Stimulated activated CD4-positive, alpha-beta T cell treated with anti-CD3 and anti-CD28 coated beads, Interleukin-4, amount 100 ng/mL, for 24 hours (primary cell): ENCODE measurements at regions not wholly inside any gene's neighbourhood (a gene's known extent, or its start where the extent isn't known, plus 50 kb on each side); places are given as distances from the start of the nearest gene placed in this dataset.
"Not testable (repeated sequence)": the region's sequence is repeated elsewhere in the genome, so short reads cannot be mapped to it uniquely, and the experiment has no call there.

Experiments used
- DNase-seq: peaks from one replicate; pipeline ENCODE4 v3.0.0-alpha.2; 2020

DNA sequence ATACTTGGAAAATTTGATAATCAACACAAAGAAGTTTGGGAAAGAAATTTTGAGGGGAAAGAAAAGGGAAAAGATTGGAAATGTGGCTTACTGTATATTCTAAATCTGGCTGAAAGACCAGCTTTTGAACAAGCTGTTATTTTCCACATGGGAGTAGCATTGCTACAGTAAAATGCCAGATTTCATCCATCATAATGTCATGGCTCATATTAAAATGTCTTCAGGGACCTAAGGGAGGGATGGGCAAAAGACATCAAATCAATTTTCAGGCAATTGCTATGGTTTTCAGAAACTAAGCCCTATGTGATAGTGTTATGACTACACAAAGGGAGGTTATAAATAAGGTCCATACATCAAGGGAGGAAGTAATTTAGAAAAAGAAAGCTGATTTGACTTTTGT lies 1116.9 kb upstream of the CELF2 start:
- no peak for DNase-seq

DNA sequence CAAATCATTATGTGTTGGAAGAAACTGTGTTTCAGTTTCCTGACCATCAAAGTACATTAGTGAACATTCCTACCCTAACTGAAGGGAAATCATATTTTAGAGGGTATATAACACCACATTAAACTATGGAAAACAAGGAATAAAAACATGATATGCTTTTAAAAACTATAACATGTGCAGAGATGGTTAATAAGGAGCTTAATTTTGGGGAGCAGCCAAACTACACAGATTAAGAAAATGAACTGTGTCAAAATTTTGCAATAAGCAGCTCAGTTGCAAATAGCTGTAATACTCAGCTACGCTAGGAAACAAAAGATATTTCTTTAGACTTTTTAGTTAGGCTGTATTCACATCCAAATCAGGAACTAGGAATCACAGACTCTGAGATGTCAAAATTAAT lies 1115.7 kb upstream of the CELF2 start:
- DNase-seq, result no peak

DNA sequence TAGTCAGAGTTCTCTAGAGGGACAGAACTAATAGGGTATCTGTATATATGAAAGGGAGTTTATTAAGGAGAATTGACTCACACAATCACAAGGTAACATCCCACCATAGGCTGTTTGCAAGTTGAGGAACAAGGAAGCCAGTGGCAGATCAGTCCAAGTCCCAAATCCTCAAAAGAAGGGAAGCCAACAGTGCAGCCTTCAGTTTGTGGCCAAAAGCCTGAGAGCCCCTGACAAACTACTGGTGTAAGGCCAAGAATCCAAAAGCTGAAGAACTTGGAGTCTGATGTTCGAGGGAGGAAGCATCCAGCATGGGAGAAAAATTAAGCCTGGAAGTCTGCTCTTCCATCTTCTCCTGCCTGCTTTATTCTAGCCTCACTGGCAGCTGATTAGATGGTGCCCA lies 1107.2 kb upstream of the CELF2 start:
- no peak for DNase-seq

DNA sequence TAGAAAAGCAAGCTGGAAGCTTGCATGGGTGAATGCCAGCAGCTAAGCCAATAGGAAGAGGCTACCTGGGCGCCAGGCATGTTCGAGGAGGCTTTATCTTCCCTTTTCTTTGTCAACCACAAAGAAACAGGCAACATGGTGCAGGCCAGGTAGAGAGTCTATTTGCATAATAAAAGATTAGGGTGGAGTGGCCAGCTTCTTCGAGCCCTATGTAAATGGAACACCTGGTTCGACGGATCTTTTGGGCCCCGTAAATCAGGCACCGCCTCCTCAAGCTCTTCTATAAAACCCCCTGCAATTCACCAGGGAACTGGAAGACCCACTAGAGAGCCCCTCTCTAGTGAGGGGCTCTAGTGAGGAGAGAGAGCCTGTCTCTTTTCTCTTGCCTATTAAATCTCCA lies 1106.2 kb upstream of the CELF2 start:
- DNase-seq, result no peak

DNA sequence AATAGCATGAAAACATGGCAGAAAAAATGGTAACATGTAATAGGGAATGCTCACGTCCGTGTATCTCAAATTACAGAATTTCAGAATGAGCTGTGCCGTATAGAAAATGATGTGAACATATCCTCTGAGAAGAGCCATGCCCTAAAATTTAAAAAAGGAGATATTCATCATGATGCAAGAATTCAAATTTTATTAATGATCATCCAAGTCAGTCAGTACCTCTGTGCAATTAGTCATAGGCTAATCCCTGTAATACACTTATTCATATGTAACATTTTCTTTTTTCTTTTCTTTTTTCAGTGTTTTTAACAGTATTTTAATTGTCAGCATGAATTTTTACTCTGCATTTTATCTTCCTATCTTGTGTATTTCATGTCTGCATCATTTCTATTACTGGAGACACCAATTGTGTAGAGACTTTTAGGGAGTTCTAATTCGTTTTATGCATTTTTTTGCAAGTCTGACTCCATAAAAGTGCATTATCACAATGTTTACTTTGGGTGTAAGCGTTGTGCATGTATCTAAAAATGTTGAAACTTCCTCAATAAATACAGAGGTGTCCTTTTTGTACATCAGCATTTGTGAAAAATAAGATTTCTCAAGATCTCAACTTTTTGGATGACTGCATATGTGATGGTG lies 1103.7 kb upstream of the CELF2 start:
- DNase-seq, result no peak

DNA sequence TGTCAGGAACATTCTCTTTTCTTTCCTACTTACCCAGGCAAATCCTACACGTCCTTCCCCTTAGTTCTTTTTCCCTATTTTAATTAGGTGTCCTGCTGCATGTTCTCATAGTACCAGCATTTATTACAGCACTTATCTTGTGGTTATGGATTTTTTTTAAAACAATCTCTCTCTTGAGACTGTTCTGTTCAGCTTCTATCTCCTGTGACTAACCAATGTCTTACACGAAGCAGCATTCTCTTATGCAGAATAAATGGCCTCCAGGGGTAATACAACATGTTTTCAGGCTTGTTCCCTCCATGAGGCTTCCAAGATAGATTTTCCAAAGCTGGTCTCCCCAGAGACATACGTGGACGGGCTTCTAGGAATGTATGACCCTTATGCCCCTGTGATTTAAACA lies 1096.1 kb upstream of the CELF2 start:
- DNase-seq, result no peak

DNA sequence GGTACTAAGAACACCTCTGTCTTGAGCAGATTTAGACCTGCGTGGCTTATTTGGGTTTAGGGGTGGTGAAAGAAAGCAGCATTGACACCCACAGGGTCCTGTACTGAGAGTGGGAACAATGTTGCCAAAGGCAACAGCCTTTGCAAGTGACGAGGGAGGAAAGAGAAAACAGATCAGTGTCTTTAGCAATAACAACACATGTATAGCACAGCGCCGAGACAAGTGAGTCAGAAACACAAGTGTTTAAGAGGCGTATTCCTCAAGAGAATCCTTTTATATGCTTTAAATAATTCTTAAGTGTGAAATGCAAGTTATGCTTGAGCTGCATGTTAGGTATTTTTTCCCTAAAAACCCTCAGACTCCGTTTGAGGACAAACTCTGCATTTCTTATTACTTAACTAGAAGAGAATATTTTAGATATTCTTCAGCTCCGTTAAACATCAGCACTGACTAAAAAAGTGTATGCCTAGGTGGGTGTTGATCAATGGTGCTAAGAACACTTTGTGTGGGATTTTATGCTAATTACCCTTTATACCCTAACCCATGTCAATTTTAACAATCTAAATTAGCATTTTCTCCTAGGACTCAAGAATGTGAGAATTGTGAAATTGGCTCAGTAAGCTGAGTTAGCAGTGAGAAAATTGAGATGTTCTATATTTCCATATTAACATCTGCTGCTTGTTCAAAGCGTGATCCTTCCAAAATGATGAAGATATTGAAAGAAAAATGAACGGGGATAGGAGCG lies 1095.4 kb upstream of the CELF2 start:
- no peak for DNase-seq

DNA sequence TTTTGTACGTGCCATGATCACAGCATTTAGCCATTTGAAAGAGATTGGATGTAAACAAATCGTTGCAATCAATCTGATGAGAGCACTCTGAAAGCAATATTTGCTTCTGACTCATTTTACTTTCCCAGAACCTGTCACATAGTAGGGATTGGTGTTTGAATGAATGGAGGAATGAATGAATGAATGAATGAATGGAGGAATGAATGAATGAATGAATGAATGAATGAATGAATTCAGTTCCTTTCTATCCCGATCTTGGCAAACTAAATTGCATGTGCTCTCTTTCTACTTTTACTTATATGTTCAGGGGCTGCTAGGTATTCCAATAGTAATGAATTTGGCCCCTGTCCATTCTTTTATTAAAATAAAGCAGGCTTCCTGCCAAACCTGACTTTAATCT lies 1091.7 kb upstream of the CELF2 start:
- no peak for DNase-seq

DNA sequence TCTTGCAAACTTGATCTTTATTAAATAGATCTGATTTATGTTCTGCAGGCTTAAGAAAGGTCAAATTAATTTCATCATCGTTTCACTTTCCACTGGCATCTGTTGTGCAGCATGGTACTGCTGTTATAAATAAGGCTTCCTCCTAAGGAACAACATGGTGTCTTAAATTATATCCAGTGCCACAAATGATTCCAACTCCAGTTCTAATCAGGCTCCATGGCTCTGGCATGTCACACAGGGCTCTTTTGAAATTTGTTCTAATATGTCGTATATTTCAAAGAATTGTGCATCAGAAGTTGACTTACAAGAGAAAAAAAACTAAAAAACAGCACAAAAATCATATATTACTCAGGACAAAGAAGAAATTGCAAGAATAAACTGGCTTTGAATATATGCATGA lies 1090.8 kb upstream of the CELF2 start:
- DNase-seq, result no peak

DNA sequence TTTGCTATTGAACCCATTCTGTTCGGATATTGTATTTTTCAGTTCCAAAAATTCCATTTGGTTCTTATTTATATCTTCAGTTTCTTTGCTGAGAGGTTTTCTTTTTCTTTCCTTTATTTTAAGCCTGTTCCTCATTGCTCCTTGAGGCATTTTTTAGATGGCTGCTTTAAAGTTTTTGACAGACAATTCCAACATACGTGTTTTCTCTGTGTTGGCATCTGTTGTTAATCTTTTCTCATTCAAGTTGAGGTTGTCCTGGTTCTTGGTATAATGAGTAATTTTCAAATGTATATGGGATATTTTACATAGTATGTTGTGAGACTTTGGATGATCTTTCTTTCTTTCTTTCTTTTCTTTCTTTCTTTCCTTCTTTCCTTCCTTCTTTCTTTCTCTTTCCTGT lies 1078.0 kb upstream of the CELF2 start:
- no peak for DNase-seq

DNA sequence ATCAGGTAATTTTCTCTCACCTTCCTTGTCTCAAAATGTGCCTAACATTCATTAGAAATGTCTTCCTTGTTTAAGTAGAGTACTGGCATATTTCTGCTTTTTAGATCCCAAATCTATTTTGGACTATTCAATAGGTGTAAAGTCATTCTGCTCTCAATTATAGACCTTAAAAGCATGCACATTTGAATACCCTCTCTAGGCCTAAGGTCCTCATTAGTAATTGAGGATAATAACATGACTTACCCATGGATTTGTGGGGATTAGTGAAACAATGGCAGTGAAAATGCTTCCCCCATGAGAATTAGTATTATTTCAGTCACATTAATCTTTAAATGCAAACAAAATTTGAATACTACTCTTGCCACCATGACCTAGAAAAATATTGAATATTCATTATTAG lies 1073.0 kb upstream of the CELF2 start:
- DNase-seq, result no peak

DNA sequence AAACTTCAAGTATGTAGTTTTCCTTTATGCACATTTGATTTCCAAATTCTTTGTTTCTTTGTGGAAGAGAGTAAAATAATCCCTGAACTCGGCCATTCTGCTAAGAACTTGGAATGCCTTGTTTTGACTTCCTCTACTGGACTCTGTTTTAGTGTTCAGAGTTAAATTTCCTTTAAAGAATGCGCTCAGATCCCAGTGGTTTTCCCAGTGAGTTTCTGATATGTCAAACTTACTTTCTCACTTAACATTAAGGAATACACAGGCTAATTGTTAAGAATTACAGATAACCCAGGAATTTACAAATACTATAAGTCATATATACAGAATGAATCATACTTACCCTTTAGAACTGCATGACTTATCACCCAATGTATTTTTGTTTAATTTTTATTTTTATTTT lies 1067.6 kb upstream of the CELF2 start:
- DNase-seq, result no peak

DNA sequence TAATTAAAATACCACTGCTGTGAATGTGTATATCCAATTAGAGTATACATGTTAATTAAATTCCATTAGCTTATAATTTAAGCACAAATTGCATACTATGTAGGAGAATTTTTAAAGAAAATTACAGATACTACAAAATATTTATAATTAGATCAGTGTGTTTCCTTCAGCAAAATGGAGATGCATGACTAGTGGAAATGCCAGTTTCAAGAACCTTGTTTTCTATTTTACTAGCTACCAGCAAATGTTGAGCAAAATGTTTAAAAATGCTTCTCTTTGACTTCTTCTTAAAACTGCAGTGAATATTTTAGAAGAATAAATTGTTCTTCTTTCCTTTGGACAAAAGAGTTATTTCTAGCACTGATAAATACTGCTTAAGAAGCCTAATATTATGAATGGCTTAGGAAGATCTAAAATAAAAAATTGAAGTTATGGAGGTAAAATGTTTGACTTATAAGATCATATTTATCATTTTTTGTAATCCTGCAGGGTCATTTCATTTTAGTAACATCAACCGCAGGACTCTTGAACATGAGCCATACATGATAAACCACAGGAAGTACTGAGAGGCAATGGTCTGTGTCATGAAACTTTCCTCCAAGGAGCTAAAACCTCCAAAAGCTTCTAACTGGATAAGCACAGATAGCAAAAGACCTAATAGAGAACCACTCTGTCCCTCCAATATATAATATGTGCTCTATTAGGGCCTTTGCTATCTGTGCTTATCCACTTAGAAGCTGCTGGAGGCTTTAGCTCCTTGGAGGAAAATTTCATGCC lies 1066.0 kb upstream of the CELF2 start:
- no peak for DNase-seq

DNA sequence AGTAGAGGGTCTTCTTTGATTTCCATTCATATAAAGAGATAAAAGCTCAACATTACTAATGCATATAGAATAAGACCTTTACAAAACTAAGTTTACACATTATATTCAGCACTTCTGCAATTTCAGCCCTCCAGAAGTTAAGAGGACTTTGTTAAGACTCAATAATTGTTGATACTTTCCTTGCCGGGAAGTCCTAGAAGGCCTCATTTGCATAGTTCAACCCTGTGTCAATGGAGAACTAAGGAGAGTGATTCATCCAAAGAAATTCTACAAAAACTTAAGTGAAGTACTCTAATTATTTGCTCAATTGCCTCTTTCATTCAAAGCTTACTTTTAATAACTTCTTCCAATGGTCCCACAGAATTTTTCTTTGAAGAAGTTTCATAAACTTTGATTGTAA lies 1060.3 kb upstream of the CELF2 start:
- DNase-seq, result no peak

DNA sequence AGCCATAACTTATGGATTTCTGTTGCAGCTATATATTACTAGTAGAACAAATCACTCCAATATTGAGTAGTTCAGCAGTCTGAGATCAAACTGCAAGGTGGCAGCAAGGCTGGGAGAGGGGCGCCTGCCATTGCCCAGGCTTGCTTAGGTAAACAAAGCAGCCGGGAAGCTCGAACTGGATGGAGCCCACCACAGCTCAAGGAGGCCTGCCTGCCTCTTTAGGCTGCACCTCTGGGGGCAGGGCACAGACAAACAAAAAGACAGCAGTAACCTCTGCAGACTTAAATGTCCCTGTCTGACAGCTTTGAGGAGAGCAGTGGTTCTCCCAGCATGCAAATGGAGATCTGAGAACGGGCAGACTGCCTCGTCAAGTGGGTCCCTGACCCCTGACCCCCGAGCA lies 1059.8 kb upstream of the CELF2 start:
- not testable (repeated sequence) for DNase-seq

DNA sequence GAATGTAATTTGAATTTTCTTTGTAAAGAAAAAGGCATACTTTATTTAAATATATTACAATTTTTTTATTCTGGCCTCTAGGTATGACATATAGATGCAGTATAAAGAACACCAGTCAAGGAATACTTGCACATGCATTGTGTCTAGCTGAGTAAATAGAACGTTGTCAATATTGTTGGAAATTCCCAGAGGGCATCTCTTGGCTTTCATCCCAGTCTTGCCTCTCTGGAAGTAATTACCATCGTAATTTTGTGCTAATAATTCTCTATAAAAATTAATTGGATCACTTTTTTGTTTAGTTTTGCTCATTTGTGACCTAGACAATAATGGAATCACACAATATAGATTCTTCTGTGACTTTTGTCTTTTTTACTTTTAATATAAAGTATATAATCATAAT lies 1052.3 kb upstream of the CELF2 start:
- DNase-seq, result no peak

DNA sequence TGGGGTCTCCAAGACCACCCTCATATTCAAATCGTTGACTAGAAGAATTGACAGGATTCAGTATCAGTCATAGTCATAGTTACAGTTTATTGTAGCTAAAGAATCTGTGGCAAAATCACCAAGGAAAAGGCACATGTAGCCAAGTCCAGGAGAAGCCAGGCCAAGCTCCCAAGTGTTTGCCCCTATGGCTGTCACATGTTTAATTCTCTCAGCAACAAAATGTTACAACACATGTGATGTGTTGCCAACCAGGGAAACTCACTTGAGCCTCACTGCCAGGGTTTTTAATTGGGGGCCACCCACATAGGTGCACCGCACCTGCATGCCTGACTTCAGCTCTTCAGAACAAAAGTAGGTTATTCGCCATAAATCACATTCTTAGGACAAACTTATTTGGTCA lies 1030.9 kb upstream of the CELF2 start:
- DNase-seq, result no peak

DNA sequence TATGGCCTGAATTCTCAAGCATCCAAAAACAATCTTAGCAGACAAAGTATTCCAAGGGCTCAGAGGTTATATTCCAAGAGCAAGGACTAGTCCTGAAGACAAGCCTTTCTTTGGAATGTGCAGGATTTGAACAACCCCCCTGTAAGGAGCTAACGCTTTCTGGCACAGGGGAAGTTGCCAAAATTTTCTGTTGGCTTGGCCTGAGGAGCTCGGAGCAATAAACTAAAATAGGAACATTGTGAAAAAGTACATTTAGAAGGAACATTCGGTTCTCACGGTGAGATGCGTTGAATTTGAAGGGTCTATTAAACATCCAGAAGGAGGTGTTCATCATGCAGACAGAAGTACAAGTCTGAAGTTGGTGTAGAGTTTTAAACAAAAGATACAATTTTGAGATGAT lies 1030.5 kb upstream of the CELF2 start:
- DNase-seq, result no peak

DNA sequence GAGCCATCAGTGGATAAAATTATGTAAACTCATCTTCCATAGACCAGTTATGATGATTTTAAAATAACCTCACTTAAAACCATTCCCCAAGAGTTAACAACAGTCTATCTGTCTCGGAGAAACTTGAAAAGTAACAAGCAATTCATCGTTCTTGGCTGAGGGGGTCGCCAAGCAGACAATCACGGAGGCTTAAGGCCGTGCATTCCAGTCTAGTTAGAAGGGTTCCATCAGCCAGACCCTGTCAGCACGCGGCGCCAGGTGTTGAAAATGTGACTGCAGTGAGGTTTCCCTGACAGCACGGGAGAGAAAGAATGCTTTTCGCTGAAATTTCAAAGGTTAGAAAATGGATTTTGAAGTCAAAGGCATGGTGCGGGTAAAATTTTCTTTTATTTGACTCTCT lies 1025.0 kb upstream of the CELF2 start:
- DNase-seq, result no peak

DNA sequence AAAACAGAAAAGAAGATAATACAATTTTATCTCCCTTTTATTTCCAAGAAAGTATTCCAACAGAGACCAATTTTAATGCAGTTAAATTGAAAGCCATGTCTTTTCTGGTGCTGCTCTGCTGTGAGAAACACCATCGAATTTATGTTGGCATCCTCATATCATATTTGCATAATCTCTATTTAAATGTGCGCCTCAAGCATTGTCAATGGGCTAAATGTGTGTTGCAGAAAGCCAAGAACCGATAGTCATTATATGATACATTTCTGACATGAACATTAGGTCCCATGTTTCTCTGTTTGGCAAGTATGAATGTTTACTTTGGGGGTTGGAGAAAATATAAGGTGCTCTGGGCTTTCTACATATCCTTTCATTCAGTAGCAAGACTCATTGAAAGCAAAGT lies 1023.5 kb upstream of the CELF2 start:
- no peak for DNase-seq

DNA sequence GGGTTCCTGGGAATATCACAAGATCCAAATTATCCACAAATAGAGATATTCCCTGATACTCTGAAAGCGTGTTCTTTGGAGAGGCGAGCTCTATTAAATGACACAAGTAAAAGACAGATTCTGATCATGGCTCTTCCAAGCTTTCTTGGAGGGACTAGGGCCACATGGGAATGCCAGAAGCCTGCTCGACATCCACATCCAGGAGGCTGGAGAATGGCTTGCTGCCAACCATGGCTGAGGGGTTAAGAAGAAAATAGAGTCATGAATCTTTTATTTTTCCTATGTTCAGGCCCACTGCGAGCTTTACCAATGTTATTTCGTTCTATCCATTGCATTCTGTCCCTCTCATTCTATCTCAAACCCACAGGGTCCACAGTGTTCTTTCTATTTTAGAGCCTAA lies 1018.0 kb upstream of the CELF2 start:
- no peak for DNase-seq

DNA sequence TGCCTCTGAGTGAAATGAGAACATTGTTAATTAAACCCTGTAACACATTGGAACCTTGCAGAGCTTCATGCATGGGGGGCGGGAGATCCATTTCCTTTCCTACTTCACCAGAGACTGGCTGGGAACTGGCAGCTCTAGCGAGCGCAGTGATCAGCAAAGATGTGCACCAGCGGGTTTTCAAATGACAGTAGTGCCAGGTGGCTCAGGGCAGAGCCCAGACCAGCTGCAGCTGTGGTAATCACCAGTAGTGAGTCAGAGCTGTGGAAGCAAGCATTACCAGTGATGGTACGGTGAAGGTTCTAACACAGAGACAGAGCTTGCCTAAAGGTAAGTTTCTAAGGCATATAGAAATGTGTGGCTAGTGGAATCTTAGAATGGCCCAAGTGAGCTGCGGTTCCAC lies 1009.7 kb upstream of the CELF2 start:
- no peak for DNase-seq

DNA sequence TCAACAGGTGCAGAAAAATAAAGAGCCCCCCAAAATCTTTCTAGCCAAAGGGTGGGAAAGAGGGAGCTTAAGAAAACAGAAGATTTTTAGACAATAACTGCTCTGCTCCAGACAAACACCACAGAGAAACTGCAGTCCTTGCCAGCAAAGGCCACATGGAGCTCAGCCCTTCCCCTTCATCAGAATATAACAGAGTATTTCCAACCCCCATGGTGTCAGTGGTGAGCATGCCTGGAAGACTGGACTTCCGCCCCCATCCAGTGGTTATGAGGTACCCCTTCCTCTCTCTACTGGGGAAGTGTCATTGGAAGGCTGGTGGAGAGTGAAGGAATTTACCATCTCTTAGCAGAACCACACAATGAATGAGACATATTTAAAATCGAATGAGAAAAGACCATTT lies 1007.3 kb upstream of the CELF2 start:
- no peak for DNase-seq

DNA sequence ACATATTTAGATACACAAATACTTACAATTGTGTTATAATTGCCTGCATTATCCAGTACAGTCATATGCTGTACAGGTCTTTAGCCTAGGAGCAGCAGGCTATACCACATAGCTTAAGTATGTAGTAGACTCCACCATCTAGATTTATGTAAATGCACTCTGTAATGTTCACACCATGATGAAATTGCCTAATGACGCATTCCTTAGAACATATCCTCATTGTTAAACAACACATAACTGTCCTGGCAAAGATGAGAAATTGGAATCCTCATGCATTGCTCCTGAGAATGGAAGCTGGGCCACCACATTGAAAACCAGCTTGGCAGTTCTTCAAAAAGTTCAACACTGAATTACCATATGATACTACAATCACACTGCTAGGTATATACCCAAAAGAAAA lies 1002.8 kb upstream of the CELF2 start:
- DNase-seq, result no peak
